Spinal cord (tissue), 9 donors: ENCODE measurements at regions not wholly inside any gene's neighbourhood (a gene's known extent, or its start where the extent isn't known, plus 50 kb on each side); places are given as distances from the start of the nearest gene placed in this dataset.

Experiments used
- DNase-seq, 6 donors: peaks; one replicate each; pipeline versions ENCODE4 v3.0.0 to v3.0.0-alpha.2; 2013 to 2015; ENCODE audit warnings: low spot score in 6 of 6, low read depth in 4 of 6
- H3K27ac ChIP-seq: one replicate; pipeline ENCODE4 v1.5.1; 2013; ENCODE audit warnings: low read depth, low read length, control low read depth
- H3K27me3 ChIP-seq: one replicate; pipeline ENCODE4 v1.6.1; 2013; ENCODE audit warnings: low read length; ENCODE audit not compliant: control insufficient read depth, insufficient read depth
- H3K36me3 ChIP-seq: one replicate; pipeline ENCODE4 v1.6.1; 2013; ENCODE audit warnings: low read length; ENCODE audit not compliant: control insufficient read depth, insufficient read depth
- H3K4me1 ChIP-seq: one replicate; pipeline ENCODE4 v1.6.1; 2013; ENCODE audit warnings: low read length; ENCODE audit not compliant: control insufficient read depth, insufficient read depth
- H3K4me3 ChIP-seq: one replicate; pipeline ENCODE4 v1.5.1; 2013; ENCODE audit warnings: low read depth, low read length, control low read depth
- H3K9me3 ChIP-seq: one replicate; pipeline ENCODE4 v1.6.1; 2013; ENCODE audit warnings: low read length; ENCODE audit not compliant: control insufficient read depth, insufficient read depth
- WGBS: methylation state at CpG from one replicate; pipeline ENCODE4 v1.1.5; 2013; ENCODE audit warnings: missing lambda C conversion rate; ENCODE audit not compliant: insufficient coverage; 5-methylcytosine and 5-hydroxymethylcytosine counted together
- donor health status: healthy.

GRCh38 chr13:67353941-67354340, 123.8 kb upstream of the PCDH9 start:
- no CpG with 5 or more reads among the region's 2 CpGs for WGBS
- Histone ChIP-seq H3K9me3 (peaks cover 2% of the 10 kb centered on the region), H3K27ac (no peak overlapping the region), H3K27me3 (no peaks in the 10 kb centered on the region), H3K36me3 (no peaks in the 10 kb centered on the region), H3K4me3 (no peak overlapping the region), H3K4me1 (no peaks in the 10 kb centered on the region)
- no peak for DNase-seq

- WGBS: no CpG with 5 or more reads among the region's 1 CpG
- H3K27me3 ChIP-seq: no peaks in the 10 kb centered on the region
- no peak overlapping the region for H3K27ac ChIP-seq
- H3K9me3 ChIP-seq: peaks cover 2% of the 10 kb centered on the region
- DNase-seq: no peak
- H3K4me3 ChIP-seq: no peak overlapping the region
- H3K4me1 ChIP-seq: no peaks in the 10 kb centered on the region
- H3K36me3 ChIP-seq: no peaks in the 10 kb centered on the region
Observed at GRCh38 chr13:67353031-67353430, 122.9 kb upstream of the PCDH9 start.

DNA sequence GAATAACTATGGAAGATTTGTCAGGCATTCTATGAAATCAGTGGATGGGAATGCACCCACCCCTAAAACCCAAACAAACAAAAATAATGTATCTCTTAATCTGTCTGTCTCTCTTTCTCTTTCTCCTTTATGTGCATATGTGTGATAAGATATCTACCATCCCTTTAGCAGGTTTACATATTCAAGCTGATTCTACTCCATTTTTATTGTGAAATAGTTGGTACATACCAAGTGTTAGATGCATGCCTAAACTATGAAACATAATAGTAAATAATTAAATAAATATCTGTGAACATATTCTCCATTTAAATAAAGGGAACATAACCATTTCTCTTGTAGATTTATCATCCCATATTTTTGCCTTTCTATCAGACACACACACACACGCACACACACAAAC, 121.8 kb upstream of the PCDH9 start:
- no peak for DNase-seq
- H3K9me3 ChIP-seq: peaks cover 2% of the 10 kb centered on the region
- H3K4me1 ChIP-seq: no peaks in the 10 kb centered on the region
- no peak overlapping the region for H3K4me3 ChIP-seq
- no CpG with 5 or more reads among the region's 1 CpG for WGBS
- H3K36me3 ChIP-seq: no peaks in the 10 kb centered on the region
- H3K27ac ChIP-seq: no peak overlapping the region
- H3K27me3 ChIP-seq: no peaks in the 10 kb centered on the region

DNA sequence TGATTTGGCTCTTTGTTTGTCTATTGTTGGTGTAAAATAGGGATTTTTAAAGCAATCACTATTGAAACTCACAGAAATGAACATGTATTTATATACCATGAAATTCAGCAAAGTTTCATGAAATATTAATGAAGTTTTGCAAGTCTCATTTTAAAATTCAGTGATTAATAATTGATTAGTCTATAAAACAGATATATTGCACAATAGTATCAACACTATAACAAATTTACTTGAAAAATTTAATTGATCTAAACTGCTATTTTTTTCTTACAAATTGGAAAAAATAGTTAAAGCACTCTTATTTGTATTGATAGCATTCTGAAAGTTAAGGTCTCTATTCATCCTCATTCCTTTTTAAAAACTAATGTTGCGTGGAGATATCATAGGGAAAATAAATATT, 121.0 kb upstream of the PCDH9 start:
- DNase-seq: no peak
- no peak overlapping the region for H3K27ac ChIP-seq
- H3K4me1 ChIP-seq: no peaks in the 10 kb centered on the region
- no peaks in the 10 kb centered on the region for H3K27me3 ChIP-seq
- no peak overlapping the region for H3K4me3 ChIP-seq
- no CpG with 5 or more reads among the region's 1 CpG for whole genome bisulfite sequencing
- peaks cover 2% of the 10 kb centered on the region for H3K9me3 ChIP-seq
- no peaks in the 10 kb centered on the region for H3K36me3 ChIP-seq

DNA sequence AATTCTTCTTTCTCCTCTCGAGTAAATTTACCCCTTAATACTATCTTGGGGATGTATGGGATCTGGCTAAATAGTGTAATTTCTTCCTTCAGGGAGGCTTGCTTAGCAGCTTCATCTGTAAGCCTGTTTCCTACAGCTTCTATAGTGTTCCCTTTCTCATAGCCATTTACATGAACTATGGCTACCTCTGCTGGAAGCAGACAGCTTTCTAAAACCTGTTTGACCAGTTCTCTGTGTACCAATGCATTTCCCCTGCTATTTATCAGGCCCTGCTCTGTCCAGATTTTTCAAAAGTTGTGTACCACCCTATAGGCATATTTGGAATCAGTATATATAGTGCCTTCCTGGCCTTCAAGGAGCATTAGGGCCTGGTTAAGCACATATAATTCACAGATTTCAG, 113.6 kb upstream of the PCDH9 start:
- no peak overlapping the region for H3K27ac ChIP-seq
- no peaks in the 10 kb centered on the region for H3K9me3 ChIP-seq
- no peaks in the 10 kb centered on the region for H3K36me3 ChIP-seq
- no peaks in the 10 kb centered on the region for H3K27me3 ChIP-seq
- H3K4me3 ChIP-seq: no peak overlapping the region
- no peak for DNase-seq
- WGBS: no CpG with 5 or more reads among the region's 1 CpG
- no peaks in the 10 kb centered on the region for H3K4me1 ChIP-seq

DNA sequence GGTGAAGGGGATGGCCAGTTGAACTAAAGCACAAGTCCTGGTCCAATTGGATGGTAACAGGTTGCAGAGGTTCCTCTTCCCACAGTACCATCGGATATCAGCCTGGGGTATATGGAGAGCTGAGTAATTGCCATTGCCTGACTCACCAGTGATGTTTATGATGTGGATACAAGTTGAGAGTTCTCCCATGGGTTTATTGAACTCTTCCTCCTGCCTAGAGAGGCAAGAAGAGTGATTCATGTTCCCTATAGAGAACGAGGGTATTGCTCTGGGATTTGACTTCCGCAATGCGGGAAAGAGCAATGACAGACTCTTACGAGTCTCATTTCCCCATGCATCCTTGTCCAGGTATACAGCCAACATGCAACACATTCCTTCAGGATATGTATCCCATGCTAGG, 111.3 kb upstream of the PCDH9 start:
- Histone ChIP-seq H3K4me3 (no peak overlapping the region), H3K9me3 (no peaks in the 10 kb centered on the region), H3K27me3 (no peaks in the 10 kb centered on the region), H3K4me1 (no peaks in the 10 kb centered on the region), H3K36me3 (no peaks in the 10 kb centered on the region), H3K27ac (no peak overlapping the region)
- no peak for DNase-seq
- WGBS: 94% methylated on average over 4 of the region's 5 CpGs

GRCh38 chr13:67330149-67330548, 100.0 kb upstream of the PCDH9 start:
- H3K36me3 ChIP-seq: no peaks in the 10 kb centered on the region
- H3K27ac ChIP-seq: no peak overlapping the region
- no peak overlapping the region for H3K4me3 ChIP-seq
- no peaks in the 10 kb centered on the region for H3K4me1 ChIP-seq
- no peaks in the 10 kb centered on the region for H3K9me3 ChIP-seq
- DNase-seq: peak in 2 of 6 donors; percentile 8 to 34
- WGBS: no CpG with 5 or more reads among the region's 3 CpGs
- no peaks in the 10 kb centered on the region for H3K27me3 ChIP-seq

GRCh38 chr13:67328895-67329294, 98.8 kb upstream of the PCDH9 start:
- H3K4me1 ChIP-seq: no peaks in the 10 kb centered on the region
- no peak for DNase-seq
- 90% methylated on average over 1 of the region's 3 CpGs for WGBS

GRCh38 chr13:67318860-67319259, 88.7 kb upstream of the PCDH9 start:
- Histone ChIP-seq H3K36me3 (no peaks in the 10 kb centered on the region), H3K27me3 (no peaks in the 10 kb centered on the region), H3K9me3 (no peaks in the 10 kb centered on the region), H3K4me1 (no peaks in the 10 kb centered on the region), H3K4me3 (no peak overlapping the region), H3K27ac (no peak overlapping the region)
- peak in 1 of 6 donors; percentile 45 for DNase-seq

More at GRCh38 chr13:67328895-67329294, 98.8 kb upstream of the PCDH9 start:
- no peaks in the 10 kb centered on the region for H3K9me3 ChIP-seq
- no peak overlapping the region for H3K27ac ChIP-seq
- H3K4me3 ChIP-seq: no peak overlapping the region
- H3K27me3 ChIP-seq: no peaks in the 10 kb centered on the region
- no peaks in the 10 kb centered on the region for H3K36me3 ChIP-seq

GRCh38 chr13:67318398-67318797, 88.3 kb upstream of the PCDH9 start:
- Histone ChIP-seq H3K4me3 (no peak overlapping the region), H3K4me1 (no peaks in the 10 kb centered on the region), H3K27ac (no peak overlapping the region), H3K9me3 (no peaks in the 10 kb centered on the region), H3K36me3 (no peaks in the 10 kb centered on the region), H3K27me3 (no peaks in the 10 kb centered on the region)
- no peak for DNase-seq
